ENCODE measurements at regions not wholly inside any gene's neighbourhood (a gene's known extent, or its start where the extent isn't known, plus 50 kb on each side); places are given as distances from the start of the nearest gene placed in this dataset.

GRCh38 chr14:87080146-87080545, 912.8 kb downstream of the GALC start:
- TF ChIP-seq POLR2A (IDR thresholded peaks at IDR 0.05) (no peak), CTCF (IDR thresholded peaks at IDR 0.05) (no peak)

Measured in adrenal gland (tissue), 5 donors.